Coronary artery (tissue), 2 donors: ENCODE measurements at regions not wholly inside any gene's neighbourhood (a gene's known extent, or its start where the extent isn't known, plus 50 kb on each side); places are given as distances from the start of the nearest gene placed in this dataset.
"Not testable (repeated sequence)": the region's sequence is repeated elsewhere in the genome, so short reads cannot be mapped to it uniquely, and the experiment has no call there.

Source experiments
- DNase-seq: peaks from one replicate; pipeline ENCODE4 v3.0.0-alpha.2; 2017; ENCODE audit warnings: low spot score
- H3K27ac ChIP-seq, 2 donors: fragments of 200-600 bp; sonication (generic); one replicate each; pipeline ENCODE4 v1.5.1; 2016 to 2019
- H3K4me3 ChIP-seq: fragments of 200-600 bp; sonication (generic); 2 replicates; pipeline ENCODE4 v1.5.1; 2016; ENCODE audit warnings: mild to moderate bottlenecking, moderate library complexity
- TF ChIP-seq, protein P1 (sequence below): fragments of 200-600 bp; sonication (generic); IDR thresholded peaks from one replicate; pipeline ENCODE4 v1.5.1; 2019; ENCODE audit warnings: antibody characterized with exemption

- TF ChIP-seq, protein P1, sequence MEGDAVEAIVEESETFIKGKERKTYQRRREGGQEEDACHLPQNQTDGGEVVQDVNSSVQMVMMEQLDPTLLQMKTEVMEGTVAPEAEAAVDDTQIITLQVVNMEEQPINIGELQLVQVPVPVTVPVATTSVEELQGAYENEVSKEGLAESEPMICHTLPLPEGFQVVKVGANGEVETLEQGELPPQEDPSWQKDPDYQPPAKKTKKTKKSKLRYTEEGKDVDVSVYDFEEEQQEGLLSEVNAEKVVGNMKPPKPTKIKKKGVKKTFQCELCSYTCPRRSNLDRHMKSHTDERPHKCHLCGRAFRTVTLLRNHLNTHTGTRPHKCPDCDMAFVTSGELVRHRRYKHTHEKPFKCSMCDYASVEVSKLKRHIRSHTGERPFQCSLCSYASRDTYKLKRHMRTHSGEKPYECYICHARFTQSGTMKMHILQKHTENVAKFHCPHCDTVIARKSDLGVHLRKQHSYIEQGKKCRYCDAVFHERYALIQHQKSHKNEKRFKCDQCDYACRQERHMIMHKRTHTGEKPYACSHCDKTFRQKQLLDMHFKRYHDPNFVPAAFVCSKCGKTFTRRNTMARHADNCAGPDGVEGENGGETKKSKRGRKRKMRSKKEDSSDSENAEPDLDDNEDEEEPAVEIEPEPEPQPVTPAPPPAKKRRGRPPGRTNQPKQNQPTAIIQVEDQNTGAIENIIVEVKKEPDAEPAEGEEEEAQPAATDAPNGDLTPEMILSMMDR, result no peak
- no peak overlapping the region for H3K4me3 ChIP-seq
- DNase-seq, result no peak
- H3K27ac ChIP-seq, result no peak overlapping the region
These were observed 231.3 kb upstream of the SLC30A5 start for GRCh38 chr5:68862560-68862959.

DNA sequence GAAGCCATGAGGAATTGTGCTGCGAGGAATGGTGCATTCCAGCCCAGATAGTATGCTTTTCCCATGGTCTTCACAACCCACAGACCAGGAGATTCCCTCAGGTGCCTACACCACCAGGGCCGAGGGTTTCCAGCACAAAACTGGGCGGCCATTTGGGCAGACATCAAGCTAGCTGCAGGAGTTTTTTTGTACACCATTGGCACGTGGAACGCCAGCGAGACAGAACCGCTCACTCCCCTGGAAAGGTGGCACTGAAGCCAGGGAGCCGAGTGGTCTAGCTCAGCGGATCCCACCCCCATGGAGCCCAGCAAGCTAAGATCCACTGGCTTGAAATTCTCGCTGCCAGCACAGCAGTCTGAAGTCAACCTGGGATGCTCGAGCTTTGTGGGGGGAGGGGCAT, 228.6 kb upstream of the SLC30A5 start:
- not testable (repeated sequence) for H3K27ac ChIP-seq, H3K4me3 ChIP-seq, DNase-seq

DNA sequence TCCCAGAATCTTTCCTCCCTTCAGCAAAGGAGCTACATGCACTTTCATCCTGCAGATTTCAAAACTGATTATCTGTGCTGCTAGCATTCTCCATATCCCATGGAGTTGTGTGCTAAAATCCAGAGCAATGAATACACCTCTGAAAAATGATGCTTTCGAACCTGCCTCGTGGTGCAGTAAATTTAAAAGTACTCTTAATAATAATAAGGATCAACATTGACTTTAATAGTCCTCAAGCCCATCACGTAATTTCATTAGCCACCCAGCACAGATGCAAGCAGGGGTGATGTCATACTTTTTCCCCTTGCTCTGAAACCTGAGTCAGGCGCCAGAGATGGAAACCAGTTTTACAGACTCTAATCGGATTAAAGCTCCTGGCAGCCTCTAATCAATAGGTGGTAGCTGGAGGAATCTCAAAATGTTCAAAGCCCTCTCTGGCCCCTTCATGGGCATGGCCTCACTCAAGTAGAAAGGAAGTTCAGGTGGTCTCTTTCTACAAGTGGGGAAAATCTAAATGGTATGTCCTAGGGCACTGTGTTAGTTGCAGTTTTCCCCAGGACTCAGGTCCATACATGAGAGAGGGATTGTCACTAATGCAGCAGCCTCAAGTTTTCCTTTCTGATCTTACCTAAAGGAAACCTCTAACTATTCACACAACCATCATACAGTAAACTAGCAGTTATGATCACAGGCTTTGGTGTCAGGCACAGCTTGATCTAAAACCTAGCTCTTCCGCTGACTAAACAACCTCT, 221.6 kb upstream of the SLC30A5 start:
- Histone ChIP-seq H3K27ac (no peak overlapping the region), H3K4me3 (no peak overlapping the region)
- DNase-seq, result no peak
- TF ChIP-seq, protein P1, result no peak

- no peak overlapping the region for H3K4me3 ChIP-seq
- no peak for DNase-seq
- TF ChIP-seq, protein P1, result no peak
- H3K27ac ChIP-seq, result no peak overlapping the region
These were observed 220.6 kb upstream of the SLC30A5 start for GRCh38 chr5:68873198-68873597.

DNA sequence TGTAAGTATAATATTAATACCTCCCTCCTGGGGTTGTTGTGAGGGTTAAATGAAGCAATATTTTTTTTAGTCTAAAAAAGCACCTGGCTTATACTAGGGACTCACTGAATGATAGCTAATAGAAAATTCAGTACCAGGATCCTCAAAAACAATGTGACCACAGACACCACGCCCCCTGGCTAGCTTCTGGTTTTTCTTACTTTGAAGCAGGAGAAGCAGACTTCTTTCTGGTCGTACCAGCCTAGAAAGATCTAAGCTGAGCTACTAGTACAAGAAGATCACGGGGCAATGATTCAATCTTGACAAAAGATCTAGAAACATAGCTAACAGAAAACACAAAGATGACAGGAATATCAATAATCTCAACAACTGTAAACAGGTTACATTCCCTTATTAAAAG, 218.5 kb upstream of the SLC30A5 start:
- TF ChIP-seq, protein P1, result no peak
- H3K27ac ChIP-seq, result no peak overlapping the region

GRCh38 chr5:68883436-68883835, 210.4 kb upstream of the SLC30A5 start:
- no peak overlapping the region for H3K27ac ChIP-seq

More for the DNA sequence above, 218.5 kb upstream of the SLC30A5 start:
- DNase-seq, result no peak
- no peak overlapping the region for H3K4me3 ChIP-seq

DNA sequence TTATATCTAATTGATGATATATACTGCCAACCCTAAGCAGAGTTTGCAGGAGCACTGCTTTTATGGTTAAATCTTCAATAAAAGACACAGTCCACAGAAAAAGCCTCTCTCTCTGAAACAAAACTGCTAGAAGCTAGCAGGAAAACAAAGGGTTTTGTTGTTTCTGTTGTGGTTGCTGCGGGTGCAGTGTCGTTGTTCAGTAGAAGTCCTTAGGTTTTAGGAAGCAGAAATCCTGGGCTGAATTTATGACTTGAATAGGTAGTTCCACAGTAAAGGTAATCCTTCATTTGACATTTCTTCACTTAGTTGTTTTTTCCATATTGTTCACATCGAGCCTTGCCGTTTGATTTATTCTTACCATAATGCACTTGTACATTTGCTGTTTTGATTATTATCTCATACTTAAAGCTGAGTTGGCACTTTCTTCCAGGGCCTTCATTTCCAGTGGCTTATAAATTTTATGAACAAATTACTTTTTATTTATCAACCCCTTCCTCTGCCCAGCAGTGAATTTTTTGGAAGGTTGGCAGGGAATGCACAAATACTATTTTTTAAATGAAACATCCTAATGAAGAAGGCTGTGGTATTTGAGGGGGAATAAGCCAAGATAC, 209.6 kb upstream of the SLC30A5 start:
- no peak overlapping the region for H3K27ac ChIP-seq
- H3K4me3 ChIP-seq, result no peak overlapping the region
- no peak for DNase-seq
- TF ChIP-seq, protein P1, result no peak

More at GRCh38 chr5:68883436-68883835, 210.4 kb upstream of the SLC30A5 start:
- TF ChIP-seq, protein P1, result no peak
- DNase-seq, result no peak
- H3K4me3 ChIP-seq, result no peak overlapping the region
